GM19397 (cell line): ENCODE measurements at regions not wholly inside any gene's neighbourhood (a gene's known extent, or its start where the extent isn't known, plus 50 kb on each side); places are given as distances from the start of the nearest gene placed in this dataset.

Experiments used
- ATAC-seq: cut with Tn5 transposase; IDR thresholded peaks from one replicate; pipeline ENCODE4 v1.9.1; 2021; ENCODE audit warnings: mild to moderate bottlenecking, moderate library complexity; ENCODE audit not compliant: unreplicated experiment

DNA sequence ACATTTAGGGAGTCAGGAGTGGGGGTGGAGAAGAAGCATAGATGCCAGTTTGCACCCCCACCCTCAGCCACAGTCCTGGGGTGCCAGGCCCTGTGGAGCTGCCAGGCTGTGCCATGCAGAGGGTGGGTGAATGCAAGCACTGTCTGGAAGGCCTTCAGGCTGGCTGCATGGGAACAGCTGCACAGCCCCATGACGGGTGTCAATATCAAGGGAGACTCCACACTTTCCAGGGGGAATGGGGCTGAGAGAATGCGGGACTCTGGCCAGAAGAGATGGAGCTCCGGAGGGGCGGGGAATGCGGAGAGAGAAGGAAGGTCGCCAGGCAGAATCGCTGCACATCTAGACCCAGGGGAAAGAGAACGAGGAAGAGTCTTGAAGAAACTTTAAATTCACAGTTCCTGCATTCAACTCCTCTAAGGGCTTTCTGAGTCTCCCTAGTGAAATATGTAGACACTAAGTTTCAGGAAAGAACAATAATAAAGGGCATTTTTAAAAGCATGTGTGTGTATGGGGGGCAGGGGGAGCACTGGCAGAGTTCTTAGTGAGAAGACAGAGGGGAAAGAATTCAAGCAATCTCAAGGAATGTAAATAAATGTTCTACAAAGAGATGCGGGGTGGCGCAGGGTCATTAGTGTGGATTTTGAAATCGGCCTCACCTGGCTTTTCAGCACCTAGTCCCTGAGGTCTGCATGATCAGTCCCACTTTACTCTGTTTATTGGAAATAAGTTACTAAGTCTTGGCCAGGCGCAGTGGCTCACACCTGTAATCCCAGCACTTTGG is 59.1 kb downstream of the BOD1 start:
- no peak for ATAC-seq

GRCh38 chr5:173556142-173557028 is 60.1 kb downstream of the BOD1 start:
- no peak for ATAC-seq

DNA sequence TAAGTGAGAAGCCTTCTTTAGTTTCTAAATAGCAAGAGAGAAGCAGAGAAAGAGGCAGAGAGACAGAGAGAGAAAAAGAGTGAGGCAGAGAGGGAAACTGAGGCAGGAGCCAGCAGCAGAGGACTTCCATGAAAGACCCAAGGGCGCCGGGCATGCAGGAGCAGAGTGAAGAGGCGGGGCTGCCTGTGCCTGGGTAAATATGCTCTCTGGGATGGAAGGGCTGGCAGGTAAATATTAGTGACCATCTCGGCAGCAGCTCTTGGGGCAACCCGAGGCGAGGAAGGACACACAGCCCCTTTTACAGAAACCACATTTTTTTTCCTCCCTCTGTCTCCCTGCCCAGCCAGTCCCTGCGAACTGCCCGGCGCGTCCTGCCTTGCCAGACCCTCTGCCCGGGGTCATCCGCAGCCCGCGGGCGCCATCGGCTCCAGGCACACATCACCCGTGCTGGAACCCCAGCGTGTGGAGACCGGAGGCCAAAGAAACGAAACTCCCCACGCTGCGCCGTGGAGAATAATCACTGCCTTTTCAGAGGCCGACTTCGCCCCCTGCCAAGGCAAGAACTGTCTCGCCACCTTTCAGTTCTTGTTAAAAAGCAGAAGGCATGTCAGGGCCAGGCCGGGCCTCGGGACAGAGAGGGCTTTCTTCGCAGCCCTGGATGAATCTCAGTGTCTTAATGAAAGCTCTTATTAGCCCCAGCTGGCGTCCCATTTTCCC is 61.3 kb downstream of the BOD1 start:
- no peak for ATAC-seq

DNA sequence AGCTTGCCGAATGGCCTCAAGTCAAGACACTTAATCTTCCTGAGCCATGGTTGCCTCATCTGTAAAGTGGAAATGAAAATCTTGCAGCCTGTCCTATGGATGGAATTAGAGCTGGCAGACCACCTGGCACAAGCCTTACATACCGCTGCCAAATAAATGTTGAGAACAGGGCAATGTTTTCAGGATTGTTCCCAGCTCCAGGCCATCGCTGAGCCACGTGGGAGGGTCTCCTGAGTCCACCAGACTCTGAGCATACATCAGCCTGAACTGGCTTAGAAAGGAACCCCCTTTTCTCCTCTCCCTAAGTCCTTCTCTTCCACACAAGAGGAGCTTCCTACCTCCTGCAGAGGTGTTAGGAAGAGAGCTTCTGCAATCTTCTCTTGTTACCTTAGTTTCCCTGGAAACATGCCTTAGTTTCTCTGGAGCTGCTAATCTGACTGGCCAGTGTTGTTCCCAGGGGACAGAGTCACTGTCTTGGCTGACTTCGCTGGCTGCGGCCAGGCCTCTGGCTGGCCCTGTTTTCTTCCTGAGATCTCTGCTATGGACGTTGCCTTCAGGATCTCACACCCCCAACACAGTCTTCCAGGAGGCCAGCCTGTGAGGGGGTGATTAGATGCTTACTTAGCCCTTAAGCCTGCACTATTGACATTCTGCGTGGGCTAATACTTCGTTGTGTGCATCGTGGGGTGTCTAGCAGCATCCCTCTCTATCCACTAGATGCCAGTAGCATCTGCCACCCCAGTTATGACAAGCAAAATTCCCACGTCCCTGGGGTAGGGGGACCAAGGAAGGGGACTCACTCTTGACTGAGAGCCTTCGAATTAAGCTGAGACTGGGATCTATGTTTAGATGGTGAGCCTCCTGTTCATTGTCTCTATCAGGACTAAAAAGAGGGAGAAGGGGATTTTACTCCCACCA is 62.2 kb downstream of the BOD1 start:
- no peak for ATAC-seq

- no peak for ATAC-seq
These were observed 65.8 kb downstream of the BOD1 start for GRCh38 chr5:173550641-173551040.

DNA sequence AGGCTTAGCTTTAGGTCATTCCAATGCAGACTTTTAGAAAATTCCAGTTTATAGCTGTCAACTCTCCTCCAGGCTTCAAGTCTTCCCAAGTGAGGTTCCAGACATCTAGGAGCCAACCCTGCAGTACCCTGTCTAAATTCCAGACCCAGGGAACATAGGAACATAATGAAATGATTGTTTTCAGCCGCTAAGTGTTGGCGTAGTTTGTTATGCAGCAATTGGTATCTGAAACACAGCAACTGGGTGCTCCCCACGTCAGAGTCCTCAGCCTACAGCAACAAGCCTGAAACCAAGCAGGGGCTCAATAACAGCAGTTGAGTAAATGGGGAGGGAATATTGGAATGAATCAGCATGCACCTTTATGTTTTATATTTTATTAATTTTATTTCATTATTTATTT is 66.8 kb downstream of the BOD1 start:
- no peak for ATAC-seq

DNA sequence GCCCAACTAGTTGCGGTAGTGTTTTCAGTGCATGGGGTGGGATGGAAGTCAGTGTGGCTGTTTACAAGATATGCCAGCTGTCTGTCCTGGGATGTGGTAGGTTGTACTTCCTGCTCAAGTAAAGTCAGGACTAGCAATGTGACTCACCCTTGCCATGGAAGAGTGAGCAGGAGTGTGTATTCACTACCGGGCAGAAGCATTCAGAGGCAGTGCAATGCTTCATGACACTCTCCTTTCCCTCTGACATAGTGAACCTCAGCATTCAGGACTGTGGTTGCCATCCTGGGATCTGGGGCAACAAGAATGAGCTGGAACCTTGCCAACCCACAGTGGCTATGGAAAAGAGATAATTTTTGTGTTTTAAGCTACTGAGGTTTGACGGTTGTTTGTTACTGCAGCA is 68.9 kb downstream of the BOD1 start:
- peak; percentile 52 for ATAC-seq

GRCh38 chr5:173542964-173543363 is 73.5 kb downstream of the BOD1 start:
- no peak for ATAC-seq

GRCh38 chr5:173542159-173542558 is 74.3 kb downstream of the BOD1 start:
- no peak for ATAC-seq

DNA sequence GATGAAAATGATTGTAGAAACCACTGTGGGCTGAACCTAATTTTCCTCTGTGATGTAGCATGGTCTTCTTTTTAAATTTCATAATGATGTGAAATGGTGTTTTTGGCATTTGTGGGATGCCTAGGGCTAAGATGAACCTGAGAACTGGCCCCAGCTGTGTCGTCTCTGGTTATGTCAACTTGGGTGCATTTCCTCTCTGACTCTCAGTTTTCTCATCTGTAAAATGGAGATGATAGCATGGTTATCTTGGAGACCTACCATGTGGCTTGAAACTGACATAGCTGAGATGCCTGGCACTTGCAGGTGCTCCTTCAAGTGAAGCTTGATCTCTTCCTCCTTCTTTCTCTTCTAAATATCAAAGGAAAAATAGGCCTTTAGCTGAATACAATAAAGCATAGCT is 77.8 kb downstream of the BOD1 start:
- no peak for ATAC-seq

- no peak for ATAC-seq
These were observed 78.4 kb downstream of the BOD1 start for GRCh38 chr5:173538018-173538417.

- no peak for ATAC-seq
These were observed 79.2 kb downstream of the BOD1 start for GRCh38 chr5:173537228-173537627.

GRCh38 chr5:173535976-173536639 is 80.3 kb downstream of the BOD1 start:
- ATAC-seq = no peak

- ATAC-seq = no peak
These were observed 81.1 kb downstream of the BOD1 start for GRCh38 chr5:173535166-173535975.

- ATAC-seq = no peak
These were observed 81.8 kb downstream of the BOD1 start for GRCh38 chr5:173534664-173535063.

DNA sequence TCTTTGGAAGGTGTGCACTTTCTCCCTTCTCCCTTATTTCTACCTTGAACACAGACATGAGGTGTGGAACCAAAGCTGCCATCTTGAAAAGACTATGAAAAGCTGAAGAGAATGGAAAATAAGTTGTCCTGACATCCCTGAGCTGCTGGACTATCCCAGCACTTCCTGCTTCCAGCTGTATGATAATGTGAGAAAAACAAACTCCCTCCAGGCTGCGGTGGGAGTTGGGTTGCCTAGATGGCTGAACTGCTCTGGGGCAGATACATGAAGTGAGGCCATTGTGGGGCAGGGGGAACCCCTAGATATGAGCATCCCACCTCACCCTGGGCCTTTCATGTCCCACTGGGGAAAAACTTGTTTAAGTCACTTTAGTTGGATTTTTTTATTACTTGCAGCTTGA is 82.4 kb downstream of the BOD1 start:
- no peak for ATAC-seq

GRCh38 chr5:173532689-173533250 is 83.7 kb downstream of the BOD1 start:
- no peak for ATAC-seq

DNA sequence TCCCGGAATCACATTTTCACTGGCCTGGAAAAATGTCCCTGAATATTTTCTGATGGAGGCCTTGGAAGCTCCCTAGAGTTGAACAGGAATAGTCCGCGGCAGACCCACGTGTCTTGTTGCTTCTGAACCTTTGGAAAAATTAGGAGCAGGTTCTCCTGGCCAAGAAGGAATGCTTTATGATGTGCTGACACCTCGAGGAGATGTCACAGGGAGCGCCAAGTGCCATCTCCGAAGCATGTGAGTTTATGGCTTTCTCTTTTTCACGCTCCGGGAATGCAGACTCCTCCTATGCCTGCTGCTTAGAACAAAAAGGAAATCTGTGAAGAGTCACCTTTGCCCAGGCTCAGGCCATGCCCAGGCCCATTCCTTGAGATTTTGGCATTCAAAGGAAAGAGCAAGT is 84.6 kb downstream of the BOD1 start:
- no peak for ATAC-seq

DNA sequence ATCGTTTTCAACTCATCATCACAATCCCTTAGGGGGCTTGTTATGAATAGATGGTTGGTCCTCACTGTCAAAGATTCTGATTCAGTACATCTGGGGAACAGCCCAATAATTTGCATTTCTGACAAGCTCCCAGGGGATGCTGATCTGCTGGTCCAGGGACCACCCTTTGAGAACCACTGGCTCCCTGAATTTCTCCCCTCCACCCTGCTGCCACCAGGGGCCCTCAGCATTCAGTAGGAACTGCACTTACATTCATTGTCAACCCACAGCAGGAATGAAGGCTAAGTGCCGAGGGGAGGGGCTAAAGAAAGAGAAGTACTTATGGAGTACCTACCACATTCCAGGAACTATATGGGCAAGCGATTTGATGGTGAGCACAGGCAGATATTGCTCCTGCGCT is 85.9 kb downstream of the BOD1 start:
- ATAC-seq = no peak
